Muscle layer of duodenum (tissue), 2 donors: ENCODE measurements at regions not wholly inside any gene's neighbourhood (a gene's known extent, or its start where the extent isn't known, plus 50 kb on each side); places are given as distances from the start of the nearest gene placed in this dataset.

Source experiments
- H3K27ac ChIP-seq: one replicate; pipeline ENCODE4 v1.7.0; 2013; ENCODE audit warnings: mild to moderate bottlenecking, low read length
- H3K27me3 ChIP-seq: one replicate; pipeline ENCODE4 v1.7.0; 2013; ENCODE audit warnings: low read depth, mild to moderate bottlenecking, control low read depth, low read length
- H3K36me3 ChIP-seq, 2 donors: one replicate each; pipeline ENCODE4 v1.7.0; 2013; ENCODE audit warnings: low read length in 2 of 2, control low read depth in 1 of 2, mild to moderate bottlenecking in 1 of 2; ENCODE audit not compliant: insufficient read depth in 2 of 2, control insufficient read depth in 1 of 2
- H3K4me1 ChIP-seq, 2 donors: one replicate each; pipeline ENCODE4 v1.7.0; 2013; ENCODE audit warnings: low read length in 2 of 2, mild to moderate bottlenecking in 2 of 2, control low read depth in 1 of 2, moderate library complexity in 1 of 2; ENCODE audit not compliant: insufficient read depth in 2 of 2, control insufficient read depth in 1 of 2
- H3K4me3 ChIP-seq, 2 donors: one replicate each; pipeline ENCODE4 v1.7.0; 2013; ENCODE audit warnings: low read length in 2 of 2, low read depth in 1 of 2, mild to moderate bottlenecking in 1 of 2
- H3K9me3 ChIP-seq, 2 donors: one replicate each; pipeline ENCODE4 v1.7.0; 2013; ENCODE audit warnings: low read length in 2 of 2, control low read depth in 1 of 2, mild to moderate bottlenecking in 1 of 2; ENCODE audit not compliant: control insufficient read depth in 1 of 2
- donor health status: healthy.

DNA sequence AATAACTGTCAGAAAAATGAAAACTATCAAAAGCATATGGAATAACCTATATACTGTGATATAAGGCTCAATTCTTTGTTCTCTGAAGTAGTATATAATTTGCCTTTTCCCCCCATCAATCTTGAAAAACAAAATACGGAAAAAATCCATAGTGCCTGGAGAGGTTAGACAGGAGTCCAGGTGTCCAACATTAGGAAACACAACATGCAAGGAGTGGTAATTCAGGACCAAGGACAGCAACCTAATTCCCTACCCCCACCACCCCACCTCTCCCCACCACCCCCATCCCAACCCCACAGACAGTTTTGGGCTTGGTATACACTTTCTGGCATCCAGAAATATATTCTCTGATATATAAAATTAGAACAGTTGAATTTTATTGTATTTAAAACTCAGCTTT lies 55.1 kb upstream of the SLC25A26 start:
- H3K4me3 ChIP-seq, result no peak overlapping the region
- H3K9me3 ChIP-seq, result no peaks in the 10 kb centered on the region
- no peak overlapping the region for H3K27ac ChIP-seq
- no peaks in the 10 kb centered on the region for H3K4me1 ChIP-seq
- no peaks in the 10 kb centered on the region for H3K36me3 ChIP-seq
- H3K27me3 ChIP-seq, result no peaks in the 10 kb centered on the region

DNA sequence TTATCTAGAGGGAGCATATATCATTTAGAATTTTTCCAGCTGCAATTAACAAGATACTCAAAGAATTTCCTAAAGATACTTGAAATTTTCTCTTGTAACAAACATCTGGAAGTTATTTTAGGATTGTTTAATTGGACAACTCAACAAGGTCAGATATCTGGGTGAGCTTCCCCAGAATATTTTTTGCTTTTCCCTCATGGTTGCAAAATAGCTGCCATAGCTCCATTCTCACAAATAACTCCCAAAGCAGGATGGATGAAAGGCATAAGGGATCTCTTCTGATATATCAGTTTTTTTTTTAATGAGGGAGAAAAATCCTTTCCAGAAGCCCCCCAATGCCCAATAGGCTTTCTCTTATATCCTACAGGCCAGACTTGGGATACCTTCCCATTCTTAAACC lies 56.6 kb upstream of the SLC25A26 start:
- Histone ChIP-seq H3K4me1 (no peaks in the 10 kb centered on the region), H3K36me3 (no peaks in the 10 kb centered on the region), H3K4me3 (no peak overlapping the region), H3K9me3 (no peaks in the 10 kb centered on the region), H3K27me3 (no peaks in the 10 kb centered on the region), H3K27ac (no peak overlapping the region)

DNA sequence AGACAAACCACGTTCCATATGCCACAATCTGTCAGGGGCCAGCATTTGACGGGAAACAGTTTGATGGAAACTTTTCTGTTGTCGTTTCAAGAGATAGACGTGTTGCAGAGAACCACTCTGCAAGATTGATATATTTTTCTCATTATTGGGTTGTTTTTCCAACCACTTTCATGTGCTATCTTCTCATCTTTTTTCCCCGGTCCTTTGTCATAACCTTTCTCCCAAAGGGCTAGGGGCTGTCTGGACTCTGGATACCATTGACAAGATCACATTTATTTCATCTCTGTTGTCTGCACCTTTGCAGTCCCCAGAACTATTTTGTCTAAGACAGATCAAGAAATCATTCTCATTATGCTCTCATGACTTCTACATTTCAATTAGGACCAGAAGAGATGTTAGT lies 57.6 kb upstream of the SLC25A26 start:
- no peak overlapping the region for H3K4me3 ChIP-seq
- no peak overlapping the region for H3K27ac ChIP-seq
- H3K36me3 ChIP-seq, result no peaks in the 10 kb centered on the region
- no peaks in the 10 kb centered on the region for H3K9me3 ChIP-seq
- H3K27me3 ChIP-seq, result no peaks in the 10 kb centered on the region
- H3K4me1 ChIP-seq, result no peaks in the 10 kb centered on the region

DNA sequence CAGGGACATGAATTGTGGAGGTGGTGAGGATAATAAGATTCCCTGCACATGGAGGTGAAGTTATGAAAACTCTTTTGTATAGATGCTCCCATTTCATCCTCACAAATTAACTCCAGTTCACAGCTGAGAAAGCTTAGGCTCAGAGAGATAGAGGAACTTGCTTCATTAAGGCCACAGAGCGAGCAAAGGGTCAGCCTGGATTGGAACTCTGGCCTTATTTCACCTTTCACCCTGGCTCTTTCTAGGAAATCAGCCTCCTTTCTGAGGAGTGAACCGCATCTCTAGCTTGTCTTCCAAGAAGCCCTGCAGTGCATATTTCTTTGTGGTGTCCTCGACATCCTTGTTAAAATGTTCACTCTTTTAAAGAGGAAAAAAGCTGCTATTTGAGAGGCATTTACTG lies 58.0 kb upstream of the SLC25A26 start:
- Histone ChIP-seq H3K9me3 (no peaks in the 10 kb centered on the region), H3K36me3 (no peaks in the 10 kb centered on the region), H3K4me1 (no peaks in the 10 kb centered on the region), H3K27ac (no peak overlapping the region), H3K4me3 (no peak overlapping the region), H3K27me3 (no peaks in the 10 kb centered on the region)

DNA sequence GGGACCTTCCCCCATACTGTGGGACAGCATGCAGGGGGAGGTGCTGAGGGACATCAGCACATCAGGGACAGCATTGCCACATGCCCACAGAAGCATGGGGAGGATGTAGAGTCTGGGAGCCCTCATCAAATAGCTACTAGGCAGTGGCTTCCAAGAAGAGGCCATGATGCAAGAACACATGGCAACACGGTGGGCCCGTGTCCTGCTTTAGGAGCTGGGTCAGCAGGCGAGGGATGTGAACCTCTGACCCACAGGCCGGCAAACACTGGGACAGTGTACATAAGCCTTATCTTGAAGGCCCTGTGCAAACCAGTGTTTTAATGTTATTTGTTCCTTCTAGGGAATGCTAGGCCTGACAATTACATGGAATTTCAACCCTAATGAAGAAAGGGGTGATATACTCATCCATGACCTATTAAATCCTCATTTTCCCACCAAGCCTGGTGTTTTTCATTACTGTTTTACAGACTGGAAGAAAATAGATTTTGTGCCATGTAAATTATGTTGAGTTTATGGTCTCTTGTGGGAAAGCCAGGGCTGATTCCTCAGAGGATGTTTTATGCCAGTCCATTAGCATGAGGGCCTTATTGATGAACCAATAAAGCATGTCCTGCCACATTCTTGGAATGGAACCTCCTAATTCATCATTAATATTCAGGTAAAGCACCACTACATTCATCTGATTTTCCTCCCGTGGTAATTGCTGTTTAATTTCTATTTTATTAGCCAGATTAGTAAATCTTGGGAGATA lies 61.7 kb upstream of the SLC25A26 start:
- peaks cover 0 to 5% of the 10 kb centered on the region in 2 donors for H3K4me1 ChIP-seq
- H3K27ac ChIP-seq, result no peak overlapping the region
- no peak overlapping the region for H3K4me3 ChIP-seq
- no peaks in the 10 kb centered on the region for H3K27me3 ChIP-seq
- H3K36me3 ChIP-seq, result no peaks in the 10 kb centered on the region
- no peaks in the 10 kb centered on the region for H3K9me3 ChIP-seq

DNA sequence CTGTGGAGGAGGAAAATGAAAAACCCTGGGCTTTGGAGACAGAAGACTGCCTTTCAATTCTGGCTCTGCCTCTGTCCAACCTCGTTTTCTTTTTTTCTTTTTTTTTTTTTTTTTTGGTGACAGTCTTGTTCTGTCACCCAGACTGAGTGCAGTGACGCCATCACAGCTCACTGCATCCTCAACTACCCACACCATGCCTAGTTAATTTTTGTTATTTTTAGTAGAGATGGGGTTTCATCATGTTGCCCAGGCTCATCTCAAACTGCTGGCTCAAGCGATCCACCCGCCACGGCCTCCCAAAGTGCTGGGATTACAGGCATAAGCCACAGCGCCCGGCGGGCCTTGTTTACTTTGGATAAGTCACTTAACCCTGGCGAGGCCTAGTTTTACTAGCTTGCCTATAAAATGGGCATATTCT lies 66.3 kb upstream of the SLC25A26 start:
- Histone ChIP-seq H3K27ac (peak overlapping the region; percentile 43), H3K27me3 (no peaks in the 10 kb centered on the region), H3K4me1 (peaks cover 0 to 5% of the 10 kb centered on the region in 2 donors), H3K9me3 (no peaks in the 10 kb centered on the region), H3K36me3 (no peaks in the 10 kb centered on the region), H3K4me3 (peak overlapping the region; percentile 51 to 63)

DNA sequence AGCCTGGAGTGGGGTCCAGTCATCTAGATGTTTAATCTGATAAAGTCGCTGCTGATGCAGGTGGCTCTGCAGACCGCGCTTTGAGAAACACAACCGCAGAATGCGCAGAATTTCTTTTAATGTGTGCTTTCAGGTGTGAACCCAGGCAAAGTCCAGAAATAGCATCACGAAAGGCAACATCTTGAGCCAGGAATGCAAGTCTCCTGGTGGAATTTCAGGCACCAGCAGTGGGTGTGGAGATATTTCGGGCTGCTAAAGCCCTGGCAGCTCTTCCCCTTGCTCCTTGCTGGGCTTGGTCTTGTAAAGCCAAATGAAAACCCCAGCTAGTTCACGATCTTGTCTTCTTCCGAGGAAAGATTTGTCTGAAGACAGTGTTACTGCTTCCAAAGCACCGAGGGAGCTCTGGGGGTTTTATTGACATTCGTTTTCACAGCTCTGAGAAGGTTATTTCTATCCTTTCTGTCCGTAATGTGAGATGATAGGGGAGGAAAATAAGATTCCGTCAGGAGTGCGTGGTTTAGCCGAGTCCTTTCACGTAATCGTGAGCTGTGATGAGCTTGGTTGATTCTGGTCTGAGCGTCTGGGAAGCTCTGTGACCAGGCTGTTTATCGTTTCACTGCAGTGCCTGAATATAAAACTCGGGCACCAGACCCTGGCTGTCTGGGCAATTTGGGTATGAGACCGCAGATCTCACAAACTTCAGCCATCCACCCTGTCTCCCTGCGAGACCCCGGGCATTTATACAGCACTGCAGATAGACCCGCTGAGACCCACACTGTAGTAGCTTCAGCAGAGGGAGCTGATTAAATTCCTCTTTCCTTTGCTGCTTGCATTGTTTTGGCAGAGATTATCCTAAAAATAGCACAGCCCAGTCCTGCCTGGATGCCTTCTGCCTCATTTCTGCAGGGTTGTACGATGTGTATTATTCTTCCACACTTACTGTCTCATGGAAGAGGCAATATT lies 67.0 kb upstream of the SLC25A26 start:
- peak overlapping the region; percentile 51 to 63 for H3K4me3 ChIP-seq
- no peaks in the 10 kb centered on the region for H3K36me3 ChIP-seq
- peak overlapping the region; percentile 43 for H3K27ac ChIP-seq
- no peaks in the 10 kb centered on the region for H3K27me3 ChIP-seq
- H3K4me1 ChIP-seq, result peaks cover 0 to 5% of the 10 kb centered on the region in 2 donors
- H3K9me3 ChIP-seq, result no peaks in the 10 kb centered on the region

DNA sequence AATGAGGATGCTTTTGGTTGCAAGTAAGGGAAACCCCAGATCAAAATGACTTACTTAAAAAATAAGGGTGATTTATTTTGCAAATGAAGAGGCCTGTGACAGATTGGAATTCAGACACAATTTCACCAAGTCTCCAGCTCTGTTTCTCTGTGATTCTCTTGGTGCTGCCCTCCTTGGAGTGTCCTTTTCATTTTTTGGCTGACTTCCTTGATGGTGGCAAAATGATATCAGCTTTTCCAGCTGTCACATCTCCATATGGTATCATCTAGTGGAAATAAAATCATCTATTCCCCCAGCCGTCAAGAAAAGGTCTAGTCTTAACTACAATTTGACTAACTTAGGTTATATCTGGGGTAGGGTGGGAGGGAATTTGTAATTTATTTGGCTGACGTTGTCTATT lies 68.5 kb upstream of the SLC25A26 start:
- H3K27ac ChIP-seq, result no peak overlapping the region
- no peak overlapping the region for H3K4me3 ChIP-seq
- no peaks in the 10 kb centered on the region for H3K9me3 ChIP-seq
- no peaks in the 10 kb centered on the region for H3K27me3 ChIP-seq
- no peaks in the 10 kb centered on the region for H3K36me3 ChIP-seq
- H3K4me1 ChIP-seq, result peaks cover 0 to 5% of the 10 kb centered on the region in 2 donors

DNA sequence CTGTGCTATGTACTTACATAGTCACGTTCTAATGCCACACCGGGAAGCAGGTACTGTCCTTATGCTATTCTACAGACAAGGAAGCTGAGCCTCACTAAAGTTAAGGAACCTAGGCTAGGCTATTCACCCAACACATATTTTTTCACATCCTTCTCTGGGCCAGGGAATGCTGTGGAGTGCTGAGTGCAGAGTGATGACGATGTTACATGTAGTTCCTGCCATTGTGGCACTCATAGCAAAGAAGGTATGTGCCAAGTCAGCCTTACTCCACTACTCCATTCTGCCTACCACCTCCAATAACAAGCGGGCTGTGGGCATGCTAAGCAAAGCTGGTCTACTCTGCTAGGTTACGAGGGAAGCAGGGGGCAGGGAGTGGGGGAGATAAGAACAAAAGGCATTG lies 69.8 kb upstream of the SLC25A26 start:
- no peak overlapping the region for H3K4me3 ChIP-seq
- H3K27me3 ChIP-seq, result no peaks in the 10 kb centered on the region
- no peaks in the 10 kb centered on the region for H3K9me3 ChIP-seq
- H3K4me1 ChIP-seq, result peaks cover 0 to 5% of the 10 kb centered on the region in 2 donors
- H3K36me3 ChIP-seq, result no peaks in the 10 kb centered on the region
- H3K27ac ChIP-seq, result no peak overlapping the region

DNA sequence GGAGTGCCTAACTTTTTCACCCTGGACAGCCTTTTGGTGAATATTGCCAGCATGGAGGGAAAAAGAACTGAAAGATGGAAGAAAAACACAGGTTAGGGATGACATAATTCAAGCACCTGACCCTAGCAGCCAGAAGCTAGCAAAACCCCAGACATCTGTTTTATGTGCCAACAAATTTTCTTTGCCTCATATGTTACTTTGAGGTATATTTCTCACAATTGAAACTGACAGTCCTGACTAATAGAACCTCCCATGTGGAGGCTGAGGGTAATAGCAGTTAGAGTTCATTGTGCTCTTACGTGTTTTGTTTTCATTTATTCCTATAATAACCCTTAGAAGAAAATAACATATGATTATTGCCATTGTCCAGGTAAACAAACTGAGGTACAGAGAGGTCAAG lies 71.5 kb upstream of the SLC25A26 start:
- H3K4me1 ChIP-seq, result no peaks in the 10 kb centered on the region
- no peak overlapping the region for H3K4me3 ChIP-seq
- H3K27ac ChIP-seq, result no peak overlapping the region
- H3K36me3 ChIP-seq, result no peaks in the 10 kb centered on the region
- H3K9me3 ChIP-seq, result no peaks in the 10 kb centered on the region
- no peaks in the 10 kb centered on the region for H3K27me3 ChIP-seq

DNA sequence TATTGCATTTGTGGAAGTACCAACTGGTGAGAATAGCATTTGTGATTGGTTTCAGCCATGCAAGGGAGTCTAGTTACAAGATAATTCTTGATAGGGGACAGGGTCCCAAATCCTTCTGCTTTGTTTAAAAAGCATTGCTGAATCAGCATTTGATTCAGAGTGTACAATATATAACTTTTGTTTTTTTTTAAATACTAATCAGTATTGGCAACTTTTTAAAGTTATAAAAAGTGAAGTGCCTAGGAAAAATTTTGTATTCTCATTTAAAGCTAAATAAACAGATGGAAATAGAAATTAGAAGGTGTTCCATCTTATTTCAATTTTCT lies 75.4 kb upstream of the SLC25A26 start:
- Histone ChIP-seq H3K9me3 (no peaks in the 10 kb centered on the region), H3K27ac (no peak overlapping the region), H3K4me3 (no peak overlapping the region)

More for the DNA sequence above, 75.4 kb upstream of the SLC25A26 start:
- H3K36me3 ChIP-seq, result no peaks in the 10 kb centered on the region
- no peaks in the 10 kb centered on the region for H3K4me1 ChIP-seq
- no peaks in the 10 kb centered on the region for H3K27me3 ChIP-seq
